Stomach (tissue), 8 donors: ENCODE measurements at regions not wholly inside any gene's neighbourhood (a gene's known extent, or its start where the extent isn't known, plus 50 kb on each side); places are given as distances from the start of the nearest gene placed in this dataset.
A peak's percentile ranks its signal among the peaks of the same experiment; 100 is the strongest.

ENCODE experiments used
- DNase-seq, 2 donors: peaks; one replicate each; pipeline versions ENCODE4 v3.0.0 to v3.0.0-alpha.2; 2013 to 2019
- H3K27ac ChIP-seq, 5 donors: fragments of 200-600 bp in 4 of 5; sonication (generic) in 4 of 5; one replicate each; pipeline ENCODE4 v1.5.1; 2013 to 2019; ENCODE audit warnings: mild to moderate bottlenecking in 1 of 5, moderate library complexity in 1 of 5
- H3K27me3 ChIP-seq, 3 donors: fragments of 200-600 bp; sonication (generic); one replicate each; pipeline ENCODE4 v1.5.1; 2017 to 2019; ENCODE audit warnings: mixed run types in 1 of 3
- H3K36me3 ChIP-seq, 4 donors: fragments of 200-600 bp; sonication (generic); 1 replicate in 3 of 4; 2 replicates in 1 of 4; pipeline ENCODE4 v1.5.1; 2016 to 2019
- H3K4me1 ChIP-seq, 4 donors: fragments of 200-600 bp; sonication (generic); one replicate each; pipeline ENCODE4 v1.5.1; 2016 to 2019
- H3K4me3 ChIP-seq, 4 donors: fragments of 200-600 bp; sonication (generic) in 3 of 4; one replicate each; pipeline ENCODE4 v1.5.1; 2016 to 2019; ENCODE audit warnings: mild to moderate bottlenecking in 1 of 4
- H3K9me3 ChIP-seq, 4 donors: fragments of 200-600 bp; sonication (generic); one replicate each; pipeline ENCODE4 v1.5.1; 2016 to 2019
- EP300 ChIP-seq: sonication (generic); formaldehyde crosslinking; IDR thresholded peaks from one replicate; pipeline ENCODE4 v1.6.1; 2017; ENCODE audit warnings: antibody characterized with exemption
- POLR2A ChIP-seq, 4 donors: fragments of 450-650 bp; IDR thresholded peaks; one replicate each; pipeline ENCODE4 v1.6.1; 2016; ENCODE audit warnings: antibody characterized with exemption in 4 of 4, control low read depth in 2 of 4, mild to moderate bottlenecking in 1 of 4, moderate library complexity in 1 of 4
- POLR2AphosphoS5 ChIP-seq, 3 donors: sonication (generic); formaldehyde crosslinking; IDR thresholded peaks; one replicate each; pipeline ENCODE4 v1.6.1; 2016; ENCODE audit warnings: antibody characterized with exemption in 3 of 3
- WGBS, 5 donors: extraction: QIAGEN DNeasy Blood & Tissue Kit in 3 of 5; methylation state at CpG; one replicate each; pipeline versions ENCODE4 v1.1.5 to v1.1.7; 2013 to 2018; 5-methylcytosine and 5-hydroxymethylcytosine counted together
- intact Hi-C: fragments of 100-400 bp; cut with DNase I; formaldehyde crosslinking; loops from one replicate; pipeline ENCODE4 v1.15.1; 2023; ENCODE audit warnings: low total_unique reads
- TF ChIP-seq, protein P1 (sequence below), 7 experiments: fragments of 450-650 bp in 4 of 7; fragments of 200-600 bp in 3 of 7; sonication (generic) in 3 of 7; IDR thresholded peaks; one replicate each; pipeline ENCODE4 v1.5.1; 2016 to 2019; ENCODE audit warnings: antibody characterized with exemption in 7 of 7, control low read depth in 2 of 7, mild to moderate bottlenecking in 1 of 7
- donor health status: healthy with polysubstance abuse.
- donor health status: Bipolar disorder and iron deficiency.
- donor health status: healthy.

DNA sequence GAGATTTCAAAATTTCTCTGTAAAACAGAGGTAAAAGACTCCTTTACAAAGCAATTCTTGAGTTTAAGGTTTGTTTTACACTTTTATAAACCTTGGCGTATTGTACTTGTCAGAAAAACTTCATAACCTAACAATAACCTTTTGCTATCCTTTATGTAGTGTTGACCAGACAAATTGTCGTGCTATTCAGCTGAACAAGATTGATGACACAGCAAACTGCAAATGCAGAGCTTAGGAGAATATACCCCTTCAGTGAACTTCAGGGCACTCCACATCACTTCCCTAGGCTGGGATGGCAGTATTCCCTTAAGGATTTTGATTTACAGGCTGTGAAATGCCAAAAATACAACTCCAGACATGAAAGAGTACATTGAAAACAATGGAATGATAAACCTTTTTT is 89.2 kb upstream of the CDH18 start:
- WGBS, 5 donors: 49 to 60% (median 53%) methylated on average over 2 of the region's 2 CpGs
- Histone ChIP-seq H3K9me3 (no peaks in the 10 kb centered on the region), H3K4me3 (no peak overlapping the region), H3K4me1 (no peaks in the 10 kb centered on the region), H3K27me3 (no peaks in the 10 kb centered on the region), H3K36me3 (no peaks in the 10 kb centered on the region), H3K27ac (no peak overlapping the region)
- TF ChIP-seq POLR2A (IDR thresholded peaks at IDR 0.05) (no peak), EP300 (no peak), POLR2AphosphoS5 (IDR thresholded peaks at IDR 0.05) (no peak)
- TF ChIP-seq, protein P1, sequence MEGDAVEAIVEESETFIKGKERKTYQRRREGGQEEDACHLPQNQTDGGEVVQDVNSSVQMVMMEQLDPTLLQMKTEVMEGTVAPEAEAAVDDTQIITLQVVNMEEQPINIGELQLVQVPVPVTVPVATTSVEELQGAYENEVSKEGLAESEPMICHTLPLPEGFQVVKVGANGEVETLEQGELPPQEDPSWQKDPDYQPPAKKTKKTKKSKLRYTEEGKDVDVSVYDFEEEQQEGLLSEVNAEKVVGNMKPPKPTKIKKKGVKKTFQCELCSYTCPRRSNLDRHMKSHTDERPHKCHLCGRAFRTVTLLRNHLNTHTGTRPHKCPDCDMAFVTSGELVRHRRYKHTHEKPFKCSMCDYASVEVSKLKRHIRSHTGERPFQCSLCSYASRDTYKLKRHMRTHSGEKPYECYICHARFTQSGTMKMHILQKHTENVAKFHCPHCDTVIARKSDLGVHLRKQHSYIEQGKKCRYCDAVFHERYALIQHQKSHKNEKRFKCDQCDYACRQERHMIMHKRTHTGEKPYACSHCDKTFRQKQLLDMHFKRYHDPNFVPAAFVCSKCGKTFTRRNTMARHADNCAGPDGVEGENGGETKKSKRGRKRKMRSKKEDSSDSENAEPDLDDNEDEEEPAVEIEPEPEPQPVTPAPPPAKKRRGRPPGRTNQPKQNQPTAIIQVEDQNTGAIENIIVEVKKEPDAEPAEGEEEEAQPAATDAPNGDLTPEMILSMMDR (IDR thresholded peaks at IDR 0.05): no peak
- no peak for DNase-seq
- intact Hi-C loops: no loop called here

- H3K27ac ChIP-seq: no peak overlapping the region
- H3K4me1 ChIP-seq: no peaks in the 10 kb centered on the region
- WGBS, 5 donors: 91 to 96% (median 94%) methylated on average over 5 of the region's 5 CpGs
- intact Hi-C loops: no loop called here
- H3K9me3 ChIP-seq: no peaks in the 10 kb centered on the region
- DNase-seq: no peak
- H3K27me3 ChIP-seq: no peaks in the 10 kb centered on the region
- no peak overlapping the region for H3K4me3 ChIP-seq
- H3K36me3 ChIP-seq: no peaks in the 10 kb centered on the region
- TF ChIP-seq EP300 (no peak), POLR2A (IDR thresholded peaks at IDR 0.05) (no peak), POLR2AphosphoS5 (IDR thresholded peaks at IDR 0.05) (no peak)
- TF ChIP-seq, protein P1 (IDR thresholded peaks at IDR 0.05): no peak
Observed at GRCh38 chr5:20056933-20057332, 68.9 kb upstream of the CDH18 start.

DNA sequence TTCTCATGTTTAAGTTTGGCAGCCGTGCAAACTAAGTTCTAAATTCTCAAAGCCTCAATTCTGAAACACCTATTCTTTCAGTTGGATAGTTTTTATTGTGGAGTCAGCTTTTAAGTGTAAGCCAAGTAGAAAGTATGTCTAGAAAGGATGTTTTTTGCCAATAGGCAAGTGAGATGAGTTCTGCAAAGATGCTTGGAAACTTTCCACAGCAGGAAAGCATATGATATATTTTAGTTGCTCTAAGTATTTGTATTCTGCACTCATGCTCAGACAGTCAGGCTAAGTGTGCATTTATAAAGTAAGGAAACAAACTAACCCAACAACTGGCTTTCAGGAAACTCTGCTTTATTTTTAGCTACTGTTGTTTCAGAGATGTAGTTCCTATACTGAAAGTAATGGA is 67.3 kb upstream of the CDH18 start:
- Histone ChIP-seq H3K9me3 (no peaks in the 10 kb centered on the region), H3K36me3 (no peaks in the 10 kb centered on the region), H3K27me3 (no peaks in the 10 kb centered on the region), H3K4me1 (no peaks in the 10 kb centered on the region), H3K4me3 (no peak overlapping the region), H3K27ac (no peak overlapping the region)
- DNase-seq: peak in 1 of 2 donors; percentile 20
- intact Hi-C loops: no loop called here
- WGBS, 5 donors: 76 to 83% (median 78%) methylated on average over 1 of the region's 1 CpG
- no peak for TF ChIP-seq POLR2A (IDR thresholded peaks at IDR 0.05)
- TF ChIP-seq, protein P1 (IDR thresholded peaks at IDR 0.05): no peak
- TF ChIP-seq EP300: no peak
- no peak for TF ChIP-seq POLR2AphosphoS5 (IDR thresholded peaks at IDR 0.05)

GRCh38 chr5:20050262-20050661 is 62.3 kb upstream of the CDH18 start:
- Histone ChIP-seq H3K4me3 (no peak overlapping the region), H3K4me1 (no peaks in the 10 kb centered on the region), H3K36me3 (no peaks in the 10 kb centered on the region), H3K9me3 (no peaks in the 10 kb centered on the region), H3K27ac (no peak overlapping the region), H3K27me3 (no peaks in the 10 kb centered on the region)
- intact Hi-C loops: no loop called here
- DNase-seq: no peak
- TF ChIP-seq, protein P1 (IDR thresholded peaks at IDR 0.05): no peak
- TF ChIP-seq POLR2A (IDR thresholded peaks at IDR 0.05): no peak
- no peak for TF ChIP-seq EP300
- no peak for TF ChIP-seq POLR2AphosphoS5 (IDR thresholded peaks at IDR 0.05)
